Breast epithelium (tissue), 3 donors: ENCODE measurements at regions not wholly inside any gene's neighbourhood (a gene's known extent, or its start where the extent isn't known, plus 50 kb on each side); places are given as distances from the start of the nearest gene placed in this dataset.

Source experiments
- POLR2A ChIP-seq: fragments of 450-650 bp; IDR thresholded peaks from one replicate; pipeline ENCODE4 v1.6.1; 2016; ENCODE audit warnings: antibody characterized with exemption, mild to moderate bottlenecking, moderate library complexity
- POLR2AphosphoS5 ChIP-seq, 3 donors: sonication (generic); formaldehyde crosslinking; IDR thresholded peaks; one replicate each; pipeline ENCODE4 v1.6.1; 2017; ENCODE audit warnings: antibody characterized with exemption in 3 of 3
- TF ChIP-seq, protein P1 (sequence below), 3 donors: fragments of 450-650 bp; IDR thresholded peaks; one replicate each; pipeline ENCODE4 v1.5.1; 2016 to 2017; ENCODE audit warnings: antibody characterized with exemption in 3 of 3, mild to moderate bottlenecking in 3 of 3, moderate library complexity in 3 of 3

DNA sequence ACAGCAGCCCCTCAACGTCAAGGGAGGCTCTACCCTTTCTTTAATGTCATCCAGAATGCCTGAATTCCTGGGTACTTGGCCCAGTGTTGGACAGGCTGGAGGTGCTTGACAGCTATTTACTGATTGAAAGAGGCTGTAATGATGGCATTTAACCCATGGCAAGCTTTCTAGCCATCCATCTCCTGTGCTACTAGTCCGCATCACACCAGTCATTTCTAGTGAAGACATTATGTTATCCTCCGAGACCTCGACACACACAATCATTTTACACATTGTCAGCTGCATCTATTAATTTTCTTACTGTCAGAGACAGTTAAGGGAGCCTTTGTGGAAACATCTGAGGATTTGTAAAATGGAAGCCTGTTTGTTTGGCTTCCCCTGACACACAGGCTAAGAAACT, 149.3 kb upstream of the FSTL4 start:
- no peak for TF ChIP-seq POLR2A
- TF ChIP-seq, protein P1, sequence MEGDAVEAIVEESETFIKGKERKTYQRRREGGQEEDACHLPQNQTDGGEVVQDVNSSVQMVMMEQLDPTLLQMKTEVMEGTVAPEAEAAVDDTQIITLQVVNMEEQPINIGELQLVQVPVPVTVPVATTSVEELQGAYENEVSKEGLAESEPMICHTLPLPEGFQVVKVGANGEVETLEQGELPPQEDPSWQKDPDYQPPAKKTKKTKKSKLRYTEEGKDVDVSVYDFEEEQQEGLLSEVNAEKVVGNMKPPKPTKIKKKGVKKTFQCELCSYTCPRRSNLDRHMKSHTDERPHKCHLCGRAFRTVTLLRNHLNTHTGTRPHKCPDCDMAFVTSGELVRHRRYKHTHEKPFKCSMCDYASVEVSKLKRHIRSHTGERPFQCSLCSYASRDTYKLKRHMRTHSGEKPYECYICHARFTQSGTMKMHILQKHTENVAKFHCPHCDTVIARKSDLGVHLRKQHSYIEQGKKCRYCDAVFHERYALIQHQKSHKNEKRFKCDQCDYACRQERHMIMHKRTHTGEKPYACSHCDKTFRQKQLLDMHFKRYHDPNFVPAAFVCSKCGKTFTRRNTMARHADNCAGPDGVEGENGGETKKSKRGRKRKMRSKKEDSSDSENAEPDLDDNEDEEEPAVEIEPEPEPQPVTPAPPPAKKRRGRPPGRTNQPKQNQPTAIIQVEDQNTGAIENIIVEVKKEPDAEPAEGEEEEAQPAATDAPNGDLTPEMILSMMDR (IDR thresholded peaks at IDR 0.05), result no peak
- no peak for TF ChIP-seq POLR2AphosphoS5 (IDR thresholded peaks at IDR 0.05)
